ENCODE measurements at regions not wholly inside any gene's neighbourhood (a gene's known extent, or its start where the extent isn't known, plus 50 kb on each side); places are given as distances from the start of the nearest gene placed in this dataset.

GRCh38 chr5:102700120-102700831, 54.8 kb upstream of the PAM start:
- H3K27ac Mint-ChIP-seq, result no peak overlapping the region
- H3K4me3 Mint-ChIP-seq, result no peak overlapping the region
- no peaks in the 10 kb centered on the region for H3K27me3 Mint-ChIP-seq
- DNase-seq, result no peak
- H3K36me3 Mint-ChIP-seq, result no peaks in the 10 kb centered on the region
- no peak for ATAC-seq (replicated peaks)
- H3K4me1 Mint-ChIP-seq, result no peaks in the 10 kb centered on the region
- no peaks in the 10 kb centered on the region for H3K9me3 Mint-ChIP-seq

- Mint-ChIP-seq H3K27ac (no peak overlapping the region), H3K36me3 (no peaks in the 10 kb centered on the region), H3K27me3 (no peaks in the 10 kb centered on the region), H3K9me3 (no peaks in the 10 kb centered on the region), H3K4me3 (no peak overlapping the region), H3K4me1 (no peaks in the 10 kb centered on the region)
- DNase-seq, result no peak
- no peak for ATAC-seq (replicated peaks)
These were observed 54.2 kb upstream of the PAM start for GRCh38 chr5:102700916-102701315.

GRCh38 chr5:102701748-102702147, 53.4 kb upstream of the PAM start:
- H3K4me3 Mint-ChIP-seq, result no peak overlapping the region
- H3K27ac Mint-ChIP-seq, result no peak overlapping the region
- H3K9me3 Mint-ChIP-seq, result no peaks in the 10 kb centered on the region
- no peak for ATAC-seq (replicated peaks)
- no peaks in the 10 kb centered on the region for H3K27me3 Mint-ChIP-seq
- H3K4me1 Mint-ChIP-seq, result no peaks in the 10 kb centered on the region
- DNase-seq, result no peak
- H3K36me3 Mint-ChIP-seq, result no peaks in the 10 kb centered on the region

Measured in stimulated activated naive B cell treated with anti-CD40 and anti-IgM and Interleukin-4, amounts not matched to agents 10 μg/mL and 1 μg/mL and 100 μg/mL, for 72 hours (primary cell).